HepG2 (cell line): ENCODE measurements at regions not wholly inside any gene's neighbourhood (a gene's known extent, or its start where the extent isn't known, plus 50 kb on each side); places are given as distances from the start of the nearest gene placed in this dataset.

ENCODE experiments used
- EP300 ChIP-seq, 3 experiments: sonication (generic) in 1 of 3; formaldehyde crosslinking in 1 of 3; IDR thresholded peaks; 2 replicates each; pipeline versions ENCODE4 v1.5.1 to v1.6.1; 2011 to 2020; ENCODE audit warnings: low read depth in 2 of 3, low read length in 2 of 3, borderline replicate concordance in 1 of 3, improper control_type of control experiment in 1 of 3, mild to moderate bottlenecking in 1 of 3, missing genetic modification reagents in 1 of 3, moderate library complexity in 1 of 3
- FOSL1 ChIP-seq: sonication (generic); formaldehyde crosslinking; IDR thresholded peaks from 2 replicates; pipeline ENCODE4 v1.9.0; 2021; ENCODE audit warnings: missing genetic modification reagents, borderline replicate concordance
- HDAC6 ChIP-seq: fragments of 200-600 bp; sonication (generic); IDR thresholded peaks from 2 replicates; pipeline ENCODE4 v1.7.0; 2017; ENCODE audit warnings: mild to moderate bottlenecking, antibody characterized with exemption, low read length, low read depth
- MXD4 ChIP-seq: IDR thresholded peaks from 2 replicates; pipeline ENCODE4 v1.6.1; 2016; ENCODE audit warnings: mild to moderate bottlenecking, missing biosample characterization, missing genetic modification reagents
- NFYB ChIP-seq: sonication (generic); formaldehyde crosslinking; IDR thresholded peaks from 2 replicates; pipeline ENCODE4 v1.4.0; 2020; ENCODE audit warnings: missing genetic modification reagents
- PCBP1 ChIP-seq: fragments of 200-400 bp; formaldehyde crosslinking; IDR thresholded peaks from 2 replicates; pipeline ENCODE4 v1.6.1; 2017; ENCODE audit warnings: mild to moderate bottlenecking, low read depth, low read length, borderline replicate concordance
- ZBTB20 ChIP-seq: sonication (generic); formaldehyde crosslinking; IDR thresholded peaks from 2 replicates; pipeline ENCODE4 v1.8.1; 2023; ENCODE audit warnings: missing genetic modification reagents, low read depth, mild to moderate bottlenecking, borderline replicate concordance
- ZBTB33 ChIP-seq: sonication (generic); formaldehyde crosslinking; IDR thresholded peaks from 2 replicates; pipeline ENCODE4 v1.4.0; 2020; ENCODE audit warnings: missing genetic modification reagents
- TF ChIP-seq, protein P1 (sequence below): sonication (generic); formaldehyde crosslinking; IDR thresholded peaks from 2 replicates; pipeline ENCODE4 v1.5.0; 2020; ENCODE audit warnings: mild to moderate bottlenecking, missing genetic modification reagents, moderate library complexity

- no peak for TF ChIP-seq ZBTB33 (CRISPR knock-in tag)
- TF ChIP-seq PCBP1: no peak
- no peak for TF ChIP-seq ZBTB20 (CRISPR knock-in tag)
- TF ChIP-seq, protein P1, sequence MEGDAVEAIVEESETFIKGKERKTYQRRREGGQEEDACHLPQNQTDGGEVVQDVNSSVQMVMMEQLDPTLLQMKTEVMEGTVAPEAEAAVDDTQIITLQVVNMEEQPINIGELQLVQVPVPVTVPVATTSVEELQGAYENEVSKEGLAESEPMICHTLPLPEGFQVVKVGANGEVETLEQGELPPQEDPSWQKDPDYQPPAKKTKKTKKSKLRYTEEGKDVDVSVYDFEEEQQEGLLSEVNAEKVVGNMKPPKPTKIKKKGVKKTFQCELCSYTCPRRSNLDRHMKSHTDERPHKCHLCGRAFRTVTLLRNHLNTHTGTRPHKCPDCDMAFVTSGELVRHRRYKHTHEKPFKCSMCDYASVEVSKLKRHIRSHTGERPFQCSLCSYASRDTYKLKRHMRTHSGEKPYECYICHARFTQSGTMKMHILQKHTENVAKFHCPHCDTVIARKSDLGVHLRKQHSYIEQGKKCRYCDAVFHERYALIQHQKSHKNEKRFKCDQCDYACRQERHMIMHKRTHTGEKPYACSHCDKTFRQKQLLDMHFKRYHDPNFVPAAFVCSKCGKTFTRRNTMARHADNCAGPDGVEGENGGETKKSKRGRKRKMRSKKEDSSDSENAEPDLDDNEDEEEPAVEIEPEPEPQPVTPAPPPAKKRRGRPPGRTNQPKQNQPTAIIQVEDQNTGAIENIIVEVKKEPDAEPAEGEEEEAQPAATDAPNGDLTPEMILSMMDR: no peak
- TF ChIP-seq HDAC6: no peak
- no peak for TF ChIP-seq EP300 (IDR thresholded peaks at IDR 0.05; ENCODE audit: low read depth in 2 of 2, low read length in 2 of 2)
- no peak for TF ChIP-seq EP300 (CRISPR knock-in tag; IDR thresholded peaks at IDR 0.05; ENCODE audit: borderline replicate concordance)
- TF ChIP-seq MXD4: no peak
- TF ChIP-seq NFYB (CRISPR knock-in tag): no peak
- TF ChIP-seq FOSL1 (CRISPR knock-in tag): no peak
These were observed 615.2 kb upstream of the SEMA6A start for GRCh38 chr5:117189784-117190183.
